ENCODE measurements at regions not wholly inside any gene's neighbourhood (a gene's known extent, or its start where the extent isn't known, plus 50 kb on each side); places are given as distances from the start of the nearest gene placed in this dataset.

GRCh38 chr17:77451894-77452852 is 311.4 kb downstream of the SEC14L1 start:
- Histone ChIP-seq H3K27ac (ENCODE audit: extremely low read depth, low read depth, low read length) (peak overlapping the region; percentile 63; the same call in 1 of the 2 replicates), H3K36me3 (ENCODE audit: control insufficient read depth in 2 of 2, insufficient read depth in 1 of 2, low read length in 2 of 2) (no peaks in the 10 kb centered on the region), H3K4me3 (ENCODE audit: low read depth, low read length) (peak overlapping the region; percentile 39), H3K4me1 (ENCODE audit: control insufficient read depth, insufficient read depth, low read length) (peaks cover 10% of the 10 kb centered on the region), H3K9me3 (ENCODE audit: control insufficient read depth, insufficient read depth, low read depth, low read length) (no peaks in the 10 kb centered on the region)
- TF ChIP-seq KLF1 (tag by site-specific recombination; IDR thresholded peaks at IDR 0.05) (0 out of 2 replicates have a peak, but pooled peaks have one; percentile 46), ZBTB17 (tag by site-specific recombination; IDR thresholded peaks at IDR 0.05) (peak; percentile 55), ZNF148 (tag by site-specific recombination; IDR thresholded peaks at IDR 0.05; ENCODE audit: borderline replicate concordance) (no peak), GLI2 (tag by site-specific recombination; IDR thresholded peaks at IDR 0.05; ENCODE audit: borderline replicate concordance, low read depth) (no peak), ZIC2 (tag by site-specific recombination; IDR thresholded peaks at IDR 0.05) (peak; percentile 70), IKZF3 (tag by site-specific recombination; IDR thresholded peaks at IDR 0.05) (peak; percentile 62), ZNF600 (tag by site-specific recombination; IDR thresholded peaks at IDR 0.05) (peak; percentile 98), ZNF302 (tag by site-specific recombination; IDR thresholded peaks at IDR 0.05; ENCODE audit: low read depth) (no peak), ZNF341 (tag by site-specific recombination; IDR thresholded peaks at IDR 0.05; ENCODE audit: low read depth) (peak; percentile 44), PRDM6 (tag by site-specific recombination; IDR thresholded peaks at IDR 0.05) (no peak), CTCF (tag by site-specific recombination; IDR thresholded peaks at IDR 0.05) (no peak), WT1 (tag by site-specific recombination; IDR thresholded peaks at IDR 0.05) (peak; percentile 19; the same call in 1 of the 2 replicates), YY2 (tag by site-specific recombination; IDR thresholded peaks at IDR 0.05) (no peak), ZBTB6 (tag by site-specific recombination; IDR thresholded peaks at IDR 0.05) (0 out of 2 replicates have a peak, but pooled peaks have one; percentile 15), TCF7L2 (IDR thresholded peaks at IDR 0.05; ENCODE audit: borderline replicate concordance, low read depth, low read length) (no peak), ZNF549 (tag by site-specific recombination; IDR thresholded peaks at IDR 0.05) (no peak), GLIS2 (tag by site-specific recombination; IDR thresholded peaks at IDR 0.05) (0 out of 2 replicates have a peak, but pooled peaks have one; percentile 23), SP2 (tag by site-specific recombination; IDR thresholded peaks at IDR 0.05) (peak; percentile 36)
- ChIA-PET POLR2A (interaction anchor here (1.2 to 1.8 kb wide), 6 partner anchors 9 to 506 kb away, joined by 3 to 6 read pairs (median 4); partner anchors contain the start of gene TNRC6C), CTCF (interaction anchor here (0.5 to 2.2 kb wide), 11 partner anchors 20 to 365 kb away, joined by 3 to 16 read pairs (median 3); no protein-coding TSS in a partner anchor)
